Stimulated activated CD8-positive, alpha-beta memory T cell treated with anti-CD3 and anti-CD28 coated beads, Interleukin-12 subunit alpha, Interleukin-12 subunit beta, amount 100 ng/mL, for 24 hours (primary cell): ENCODE measurements at regions not wholly inside any gene's neighbourhood (a gene's known extent, or its start where the extent isn't known, plus 50 kb on each side); places are given as distances from the start of the nearest gene placed in this dataset.
"Not testable (repeated sequence)": the region's sequence is repeated elsewhere in the genome, so short reads cannot be mapped to it uniquely, and the experiment has no call there.

Experiments
- DNase-seq: peaks from one replicate; pipeline ENCODE4 v3.0.0-alpha.2; 2020; ENCODE audit errors: extremely low read depth

- no peak for DNase-seq
These were observed 154.3 kb upstream of the IRS2 start for GRCh38 chr13:109940637-109941036.

- DNase-seq = no peak
These were observed 153.5 kb upstream of the IRS2 start for GRCh38 chr13:109939838-109940237.

- no peak for DNase-seq
These were observed 152.8 kb upstream of the IRS2 start for GRCh38 chr13:109939180-109939579.

GRCh38 chr13:109938255-109938936 lies 152.0 kb upstream of the IRS2 start:
- DNase-seq = no peak

GRCh38 chr13:109934520-109934919 lies 148.1 kb upstream of the IRS2 start:
- not testable (repeated sequence) for DNase-seq

GRCh38 chr13:109933476-109933875 lies 147.1 kb upstream of the IRS2 start:
- DNase-seq = no peak

- DNase-seq = no peak
These were observed 138.0 kb upstream of the IRS2 start for GRCh38 chr13:109924376-109924775.

- no peak for DNase-seq
These were observed 136.1 kb upstream of the IRS2 start for GRCh38 chr13:109922518-109922917.

- no peak for DNase-seq
These were observed 133.5 kb upstream of the IRS2 start for GRCh38 chr13:109919715-109920375.

- no peak for DNase-seq
These were observed 131.9 kb upstream of the IRS2 start for GRCh38 chr13:109918179-109918711.

- DNase-seq = no peak
These were observed 131.0 kb upstream of the IRS2 start for GRCh38 chr13:109917422-109917821.

- no peak for DNase-seq
These were observed 127.6 kb upstream of the IRS2 start for GRCh38 chr13:109913936-109914510.

GRCh38 chr13:109913186-109913585 lies 126.8 kb upstream of the IRS2 start:
- no peak for DNase-seq

GRCh38 chr13:109910194-109910593 lies 123.8 kb upstream of the IRS2 start:
- DNase-seq = no peak

GRCh38 chr13:109906976-109907375 lies 120.6 kb upstream of the IRS2 start:
- DNase-seq = no peak

GRCh38 chr13:109904218-109904617 lies 117.8 kb upstream of the IRS2 start:
- no peak for DNase-seq

GRCh38 chr13:109900741-109901140 lies 114.4 kb upstream of the IRS2 start:
- no peak for DNase-seq

GRCh38 chr13:109900320-109900719 lies 113.9 kb upstream of the IRS2 start:
- no peak for DNase-seq

- no peak for DNase-seq
These were observed 113.4 kb upstream of the IRS2 start for GRCh38 chr13:109899748-109900147.

- DNase-seq = no peak
These were observed 112.9 kb upstream of the IRS2 start for GRCh38 chr13:109899316-109899715.

GRCh38 chr13:109897988-109898624 lies 111.7 kb upstream of the IRS2 start:
- no peak for DNase-seq

- DNase-seq = no peak
These were observed 105.7 kb upstream of the IRS2 start for GRCh38 chr13:109892101-109892500.

- no peak for DNase-seq
These were observed 98.9 kb upstream of the IRS2 start for GRCh38 chr13:109885235-109885634.
